Adrenal gland (tissue), 9 donors: ENCODE measurements at regions not wholly inside any gene's neighbourhood (a gene's known extent, or its start where the extent isn't known, plus 50 kb on each side); places are given as distances from the start of the nearest gene placed in this dataset.

Experiments used
- DNase-seq, 7 donors: peaks; one replicate each; pipeline ENCODE4 v3.0.0-alpha.2; 2019 to 2020
- H3K27ac ChIP-seq, 5 donors: fragments of 200-600 bp; sonication (generic) in 4 of 5; 1 replicate in 3 of 5; 2 replicates in 2 of 5; pipeline versions ENCODE4 v1.5.1 to v1.8.0; 2016 to 2020; ENCODE audit warnings: mild to moderate bottlenecking in 1 of 5
- H3K27me3 ChIP-seq: fragments of 200-600 bp; 2 replicates; pipeline ENCODE4 v1.8.0; 2021
- H3K36me3 ChIP-seq, 2 donors: fragments of 200-600 bp; replicated peaks in 1 of 2; 1 replicate in 1 of 2; 2 replicates in 1 of 2; pipeline versions ENCODE4 v1.5.1 to v1.8.0; 2018 to 2022
- H3K4me1 ChIP-seq, 2 donors: fragments of 200-600 bp; replicated peaks in 1 of 2; 1 replicate in 1 of 2; 2 replicates in 1 of 2; pipeline versions ENCODE4 v1.5.1 to v1.8.0; 2018 to 2021
- H3K4me3 ChIP-seq, 4 donors: fragments of 200-600 bp; sonication (generic) in 3 of 4; one replicate each; pipeline ENCODE4 v1.5.1; 2016 to 2018
- H3K9me3 ChIP-seq, 3 donors: fragments of 200-600 bp; sonication (generic) in 1 of 3; replicated peaks in 1 of 3; 1 replicate in 2 of 3; 2 replicates in 1 of 3; pipeline versions ENCODE4 v1.5.1 to v1.8.0; 2016 to 2021
- CTCF ChIP-seq, 6 experiments: fragments of 450-650 bp in 4 of 6; fragments of 200-600 bp in 2 of 6; sonication (generic) in 1 of 6; IDR thresholded peaks; 1 replicate in 5 of 6; 2 replicates in 1 of 6; pipeline versions ENCODE4 v1.5.1 to v1.8.0; 2016 to 2021; ENCODE audit warnings: antibody characterized with exemption in 6 of 6, mild to moderate bottlenecking in 2 of 6, moderate library complexity in 1 of 6
- POLR2A ChIP-seq, 2 donors: fragments of 450-650 bp; IDR thresholded peaks; one replicate each; pipeline ENCODE4 v1.6.1; 2017; ENCODE audit warnings: antibody characterized with exemption in 2 of 2, mild to moderate bottlenecking in 2 of 2, moderate library complexity in 1 of 2
- WGBS, 4 donors: extraction: QIAGEN DNeasy Blood & Tissue Kit in 2 of 4; methylation state at CpG; one replicate each; pipeline versions ENCODE4 v1.1.5 to v1.1.7; 2013 to 2017; 5-methylcytosine and 5-hydroxymethylcytosine counted together
- intact Hi-C, 2 donors: fragments of 100-400 bp; cut with DNase I; formaldehyde crosslinking; loops; one replicate each; pipeline versions ENCODE4 v1.14.1 to v1.15.0; 2022 to 2023
- donor health status: healthy with polysubstance abuse.
- donor health status: Bipolar disorder and iron deficiency.
- donor health status: DM: yes; HTN: yes; CAD: no.
- donor health status: DM: no; HTN: no; CAD: no.
- donor health status: DM: no; HTN: no; CAD: no.

DNA sequence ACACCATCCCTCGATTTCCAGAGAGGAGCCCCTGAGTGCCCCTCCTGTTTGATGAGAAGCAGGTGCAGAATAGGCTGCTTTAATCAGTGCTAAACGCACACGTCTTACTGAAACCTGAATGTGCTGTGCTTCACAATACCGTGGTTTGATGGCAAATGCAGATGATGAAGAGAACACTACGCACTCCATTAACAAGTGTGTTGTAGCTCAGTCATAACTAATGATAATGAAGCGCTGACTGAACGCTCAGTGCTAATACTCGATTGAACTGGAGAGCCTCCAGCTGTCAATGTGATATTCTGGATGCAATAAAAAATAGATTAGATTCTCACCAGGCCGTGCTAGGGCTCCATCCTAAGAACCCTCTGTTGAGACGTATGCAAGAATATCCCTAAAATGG lies 279.7 kb upstream of the PLPP4 start:
- intact Hi-C loops = no loop called here
- Histone ChIP-seq H3K4me3 (no peak overlapping the region), H3K27ac (no peak overlapping the region), H3K9me3 (no peaks in the 10 kb centered on the region), H3K27me3 (no peaks in the 10 kb centered on the region), H3K36me3 (no peaks in the 10 kb centered on the region), H3K4me1 (no peaks in the 10 kb centered on the region)
- no peak for DNase-seq
- TF ChIP-seq CTCF (IDR thresholded peaks at IDR 0.05) (no peak), POLR2A (IDR thresholded peaks at IDR 0.05) (no peak)
- 80 to 87% (median 84%) methylated on average over 10 of the region's 10 CpGs for WGBS, 4 donors

GRCh38 chr10:120180160-120180559 lies 276.9 kb upstream of the PLPP4 start:
- TF ChIP-seq POLR2A (IDR thresholded peaks at IDR 0.05) (no peak), CTCF (IDR thresholded peaks at IDR 0.05) (no peak)
- no peaks in the 10 kb centered on the region for H3K27me3 ChIP-seq
- H3K36me3 ChIP-seq = no peaks in the 10 kb centered on the region
- DNase-seq = no peak
- no peaks in the 10 kb centered on the region for H3K4me1 ChIP-seq
- WGBS, 4 donors = 63 to 81% (median 79%) methylated on average over 3 of the region's 3 CpGs
- no peak overlapping the region for H3K4me3 ChIP-seq
- H3K9me3 ChIP-seq = no peaks in the 10 kb centered on the region
- intact Hi-C loops = no loop called here
- H3K27ac ChIP-seq = no peak overlapping the region

GRCh38 chr10:120181154-120181553 lies 275.9 kb upstream of the PLPP4 start:
- DNase-seq = no peak
- Histone ChIP-seq H3K27ac (no peak overlapping the region), H3K4me3 (no peak overlapping the region), H3K27me3 (no peaks in the 10 kb centered on the region), H3K9me3 (no peaks in the 10 kb centered on the region), H3K36me3 (no peaks in the 10 kb centered on the region), H3K4me1 (no peaks in the 10 kb centered on the region)
- intact Hi-C loops = no loop called here
- TF ChIP-seq CTCF (IDR thresholded peaks at IDR 0.05) (no peak), POLR2A (IDR thresholded peaks at IDR 0.05) (no peak)
- 59 to 71% (median 63%) methylated on average over 7 to 8 of the region's 8 CpGs for WGBS, 4 donors

- intact Hi-C loops = no loop called here
Observed at GRCh38 chr10:120182431-120182830, 274.6 kb upstream of the PLPP4 start.

More at GRCh38 chr10:120182431-120182830, 274.6 kb upstream of the PLPP4 start:
- Histone ChIP-seq H3K4me3 (no peak overlapping the region), H3K27ac (no peak overlapping the region), H3K27me3 (no peaks in the 10 kb centered on the region), H3K9me3 (no peaks in the 10 kb centered on the region), H3K4me1 (no peaks in the 10 kb centered on the region), H3K36me3 (no peaks in the 10 kb centered on the region)
- WGBS, 4 donors = 26 to 82% (median 31%) methylated on average over 1 of the region's 1 CpG
- no peak for DNase-seq
- TF ChIP-seq CTCF (IDR thresholded peaks at IDR 0.05) (no peak), POLR2A (IDR thresholded peaks at IDR 0.05) (no peak)
